ENCODE measurements at regions not wholly inside any gene's neighbourhood (a gene's known extent, or its start where the extent isn't known, plus 50 kb on each side); places are given as distances from the start of the nearest gene placed in this dataset.
"Not testable (repeated sequence)": the region's sequence is repeated elsewhere in the genome, so short reads cannot be mapped to it uniquely, and the experiment has no call there.

DNA sequence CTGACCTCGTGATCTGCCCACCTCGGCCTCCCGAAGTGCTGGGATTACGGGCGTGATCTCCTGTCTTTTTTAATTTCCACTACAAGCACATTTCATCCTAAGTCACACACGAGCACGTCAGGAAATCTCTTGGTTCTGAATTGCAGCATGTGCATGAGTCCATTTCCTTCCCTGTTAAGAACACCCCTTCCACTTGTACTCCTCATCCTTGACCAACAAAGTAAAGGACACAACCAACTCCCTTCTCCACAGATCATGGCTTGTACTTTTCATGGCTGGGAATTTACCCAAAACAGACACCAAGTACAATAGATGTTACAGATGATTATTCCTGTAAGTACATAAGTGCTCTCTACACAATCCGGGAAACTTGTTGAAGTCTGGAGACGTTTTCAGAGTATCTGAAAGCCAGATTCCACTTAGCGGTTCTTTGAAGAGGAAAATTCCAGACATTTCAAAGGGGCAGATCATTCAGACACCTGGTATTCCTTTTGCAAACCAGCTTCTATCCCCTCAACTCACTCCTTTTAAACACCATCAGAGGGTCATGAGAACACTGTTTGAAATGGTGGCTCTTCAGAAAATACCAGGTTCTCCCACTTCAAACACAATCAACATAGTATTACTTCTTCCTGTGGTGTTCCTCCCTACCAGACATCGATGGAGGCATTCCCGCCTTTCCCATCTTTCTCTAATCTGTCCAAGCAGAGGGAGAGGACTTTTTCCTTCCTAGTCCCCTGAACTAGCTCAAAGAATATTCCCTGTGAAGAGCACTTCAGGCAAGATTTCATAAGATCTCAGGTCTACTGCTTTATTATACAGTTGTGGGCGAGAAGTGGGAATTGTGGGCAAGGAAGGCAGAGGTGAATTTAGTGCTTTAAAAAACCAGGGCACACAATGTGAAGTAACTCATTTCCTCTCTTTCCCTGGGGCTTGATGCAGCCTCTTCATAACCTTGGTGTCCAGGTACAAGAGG is 80.1 kb upstream of the TSC22D2 start:
- no peak for DNase-seq

DNA sequence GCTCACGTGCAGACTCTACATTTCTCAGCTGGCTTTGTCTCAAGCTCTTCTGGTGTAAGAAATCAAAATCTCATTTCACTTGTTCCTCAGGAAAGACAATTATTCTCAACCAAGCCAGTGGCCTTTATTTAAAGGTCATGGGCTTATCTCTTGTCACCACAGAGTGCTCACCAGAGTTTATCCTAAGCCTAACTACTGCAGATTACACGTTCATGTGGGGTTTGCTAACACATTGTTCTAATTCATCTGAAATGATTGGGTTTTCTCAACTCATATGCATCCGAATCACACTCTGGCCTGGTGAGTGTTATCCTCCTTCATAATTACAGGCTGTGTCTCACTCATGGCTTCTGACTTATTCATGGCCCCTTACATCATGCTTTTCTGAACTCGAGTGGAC is 83.3 kb upstream of the TSC22D2 start:
- no peak for DNase-seq

DNA sequence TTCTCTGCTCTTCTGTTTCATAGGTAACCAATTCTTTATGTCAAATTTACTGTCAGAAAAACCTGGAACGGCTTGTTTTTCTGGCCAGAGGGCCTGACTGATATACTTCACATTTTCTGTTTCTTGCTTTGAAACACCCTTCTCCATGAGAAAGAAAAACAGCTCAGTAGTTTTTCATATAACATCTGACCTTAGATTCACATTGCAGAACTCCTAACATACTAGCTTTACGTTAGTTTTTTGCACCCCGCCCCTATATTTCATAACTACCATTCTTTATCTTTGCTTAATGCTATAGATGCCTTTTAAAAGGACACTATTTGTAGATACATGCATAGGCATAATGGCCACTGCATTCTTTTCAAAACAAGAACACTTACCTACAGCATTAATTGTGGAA is 83.9 kb upstream of the TSC22D2 start:
- DNase-seq: no peak

DNA sequence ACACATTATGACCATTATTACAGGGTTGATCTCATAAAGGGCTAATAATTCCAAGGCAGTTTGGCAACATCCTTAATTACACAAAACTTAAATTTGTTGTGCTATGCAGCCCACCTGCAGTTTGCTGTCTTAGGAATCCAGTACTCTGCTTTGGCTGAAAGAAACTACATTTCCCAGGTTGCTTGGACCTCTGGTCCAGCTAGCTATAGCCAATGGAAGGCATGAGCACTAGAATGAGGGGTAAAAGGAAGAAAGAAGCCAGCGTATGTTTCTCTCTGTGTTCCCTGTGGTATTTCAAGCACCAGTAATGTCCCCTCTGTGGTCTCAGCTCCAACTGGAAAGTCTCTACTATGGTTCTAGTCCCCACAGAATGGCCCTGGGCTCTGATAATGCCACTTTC is 84.3 kb upstream of the TSC22D2 start:
- no peak for DNase-seq

DNA sequence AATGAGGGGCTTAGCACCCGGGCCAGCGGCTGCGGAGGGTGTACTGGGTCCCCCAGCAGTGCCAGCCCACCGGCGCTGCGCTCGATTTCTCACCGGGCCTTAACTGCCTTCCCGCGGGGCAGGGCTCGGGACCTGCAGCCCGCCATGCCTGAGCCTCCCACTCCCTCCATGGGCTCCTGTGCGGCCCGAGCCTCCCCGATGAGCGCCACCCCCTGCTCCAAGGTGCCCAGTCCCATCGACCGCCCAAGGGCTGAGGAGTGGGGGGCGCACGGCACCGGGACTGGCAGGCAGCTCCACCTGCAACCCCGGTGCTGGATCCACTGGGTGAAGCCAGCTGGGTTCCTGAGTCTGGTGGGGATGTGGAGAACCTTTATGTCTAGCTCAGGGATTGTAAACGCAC is 85.0 kb upstream of the TSC22D2 start:
- DNase-seq: not testable (repeated sequence)

DNA sequence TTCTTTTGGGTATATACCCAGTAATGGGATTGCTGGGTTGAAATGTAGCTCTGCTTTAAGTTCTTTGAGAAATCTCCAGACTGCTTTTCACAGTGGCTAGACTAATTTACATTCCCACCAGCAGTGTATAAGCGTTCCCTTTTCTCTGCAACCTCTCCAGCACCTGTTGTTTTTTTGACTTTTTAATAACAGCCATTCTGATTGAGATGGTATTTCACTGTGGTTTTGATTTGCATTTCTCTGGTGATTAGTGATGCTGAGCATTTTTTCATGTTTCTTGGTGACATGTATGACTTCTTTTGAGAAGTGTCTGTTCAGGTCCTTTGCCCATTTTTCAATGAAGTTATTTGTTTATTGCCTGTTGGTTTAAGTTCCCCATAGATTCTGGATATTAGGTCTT is 87.1 kb upstream of the TSC22D2 start:
- DNase-seq: not testable (repeated sequence)

DNA sequence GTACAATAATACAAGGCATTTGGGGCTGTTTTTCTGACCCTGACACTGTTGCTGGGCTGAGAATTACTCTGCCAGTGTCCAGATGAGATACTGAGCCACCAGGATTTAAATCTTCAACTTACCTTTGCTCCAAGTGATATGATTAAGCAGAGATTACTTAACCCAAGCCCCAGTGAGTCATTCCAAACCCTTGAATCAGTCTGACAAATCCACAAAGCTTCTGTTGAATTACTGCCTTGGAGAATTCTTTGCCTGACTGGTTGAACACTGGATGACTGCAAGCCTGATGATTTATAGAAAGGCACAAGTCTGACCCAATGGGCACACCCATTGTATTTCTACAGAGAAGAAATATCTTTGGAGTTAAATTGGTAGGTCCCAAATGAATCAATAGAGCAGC is 88.2 kb upstream of the TSC22D2 start:
- no peak for DNase-seq

DNA sequence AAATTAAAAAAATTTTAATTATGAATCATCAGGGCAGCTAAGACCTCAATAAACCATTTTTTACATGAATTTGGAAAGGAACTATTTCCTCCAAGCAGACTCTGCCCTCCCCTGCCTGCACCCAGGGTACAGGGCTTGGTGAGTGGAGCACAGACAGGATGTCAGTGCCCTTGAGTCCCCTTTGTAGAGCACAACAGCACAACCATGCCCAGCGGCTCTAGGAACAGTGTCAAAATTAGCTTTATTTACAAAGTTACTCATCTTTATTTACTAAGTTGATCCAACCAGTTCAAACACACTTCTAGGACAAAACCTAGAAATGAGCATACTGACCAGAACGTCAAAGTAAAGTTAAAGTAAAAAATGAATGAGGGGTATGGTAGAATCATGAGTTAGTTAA is 90.6 kb upstream of the TSC22D2 start:
- no peak for DNase-seq

DNA sequence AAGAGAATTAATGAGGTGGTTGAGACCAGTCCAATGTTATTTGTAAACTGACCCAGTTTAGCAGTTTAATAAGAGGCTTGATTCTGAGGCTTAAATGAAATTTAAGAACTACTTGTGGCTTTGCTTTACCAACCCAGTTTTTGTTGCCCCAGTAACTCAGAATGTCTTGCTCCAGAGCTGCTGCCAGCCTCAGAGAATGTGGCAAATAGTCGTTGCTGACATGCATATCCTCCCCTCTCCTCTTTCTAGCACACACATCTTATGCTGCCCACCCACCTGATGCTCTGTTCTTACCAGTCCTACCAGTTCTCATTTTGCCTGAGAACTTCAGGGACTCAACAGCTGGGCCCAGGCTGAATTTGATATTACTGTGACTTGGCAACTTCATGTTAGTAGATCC is 92.4 kb upstream of the TSC22D2 start:
- DNase-seq: no peak

DNA sequence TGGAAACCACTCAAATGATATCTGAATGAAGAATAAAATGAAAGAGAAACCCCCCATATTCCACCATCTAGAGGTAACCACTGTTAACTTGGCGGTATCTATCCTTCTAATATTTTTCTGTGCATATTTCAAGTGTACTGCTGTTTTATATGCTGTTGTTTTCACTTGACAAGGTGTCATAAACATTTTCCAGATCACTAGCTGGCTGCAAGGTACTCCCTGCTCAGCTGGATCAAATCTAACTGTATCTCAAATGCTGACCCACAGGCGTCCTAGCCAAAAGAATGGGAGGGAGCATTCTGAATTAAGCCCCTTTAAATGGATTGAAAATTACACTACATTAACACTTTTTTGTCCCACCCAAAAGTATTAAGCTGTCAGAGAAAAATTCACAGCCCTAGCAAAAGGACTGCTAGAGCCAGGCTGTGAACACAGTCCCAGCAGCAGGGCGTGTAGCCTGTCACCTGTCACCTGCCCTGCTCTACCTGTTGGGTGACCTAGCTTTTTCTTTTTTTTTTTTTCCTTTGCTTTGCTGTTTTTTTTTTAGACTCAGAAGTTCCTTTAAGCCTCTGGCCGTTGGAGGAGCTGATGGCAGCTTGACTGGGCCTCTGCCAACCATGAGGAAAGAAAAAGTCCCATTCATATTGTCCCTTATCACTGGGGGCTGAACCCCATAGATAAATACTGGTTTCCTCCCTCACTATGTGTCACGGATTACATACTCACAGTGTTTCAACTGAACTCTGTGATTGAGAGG is 93.7 kb upstream of the TSC22D2 start:
- no peak for DNase-seq

DNA sequence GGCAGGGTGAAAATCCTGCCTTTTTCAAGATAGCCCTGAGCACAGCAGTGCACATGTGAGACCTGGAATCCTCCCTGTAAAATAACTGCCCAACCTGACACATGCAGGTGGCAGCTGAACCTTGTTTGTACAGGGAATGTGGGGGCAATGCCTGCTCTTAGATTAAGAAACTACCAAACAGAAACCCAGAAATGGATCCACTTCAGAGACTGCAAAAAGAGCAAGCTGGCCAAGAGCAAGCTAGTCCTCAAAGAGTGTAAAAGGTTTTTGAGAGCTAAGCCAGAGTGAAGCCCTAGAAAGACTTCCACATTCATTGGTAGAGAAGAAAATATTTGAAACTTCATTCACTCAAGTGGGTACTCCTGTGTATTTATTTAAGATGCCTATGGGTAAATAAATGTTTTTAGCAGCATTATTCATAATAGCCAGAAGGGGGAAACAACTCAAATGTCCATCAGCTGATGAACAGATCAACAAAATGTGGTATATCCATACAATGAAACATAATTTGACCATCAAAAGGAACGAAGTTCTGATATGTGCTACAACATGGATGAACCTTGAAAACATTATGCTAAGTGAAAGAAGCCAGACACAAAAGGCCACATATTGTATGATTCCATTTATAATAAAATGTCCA is 96.0 kb upstream of the TSC22D2 start:
- DNase-seq: no peak

DNA sequence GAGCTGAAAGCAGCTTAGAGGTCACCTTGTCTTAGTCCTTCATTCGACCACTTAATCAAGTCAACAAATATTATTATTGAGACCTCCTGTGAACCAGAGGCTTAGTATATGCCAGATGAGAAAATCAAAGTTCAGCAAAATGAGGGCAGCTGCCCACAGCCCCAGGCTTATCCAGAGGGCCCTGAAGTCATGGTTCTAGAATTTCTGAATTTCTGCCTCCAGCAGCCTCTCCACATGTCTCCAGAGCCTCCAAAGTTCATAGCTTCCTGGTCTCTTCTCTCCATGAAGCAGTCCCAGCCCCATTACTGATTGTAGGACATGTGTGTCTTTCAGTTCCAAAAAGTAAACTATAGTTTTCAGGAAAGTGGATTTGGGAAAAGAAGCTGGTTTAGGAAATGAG is 96.9 kb upstream of the TSC22D2 start:
- DNase-seq: no peak

DNA sequence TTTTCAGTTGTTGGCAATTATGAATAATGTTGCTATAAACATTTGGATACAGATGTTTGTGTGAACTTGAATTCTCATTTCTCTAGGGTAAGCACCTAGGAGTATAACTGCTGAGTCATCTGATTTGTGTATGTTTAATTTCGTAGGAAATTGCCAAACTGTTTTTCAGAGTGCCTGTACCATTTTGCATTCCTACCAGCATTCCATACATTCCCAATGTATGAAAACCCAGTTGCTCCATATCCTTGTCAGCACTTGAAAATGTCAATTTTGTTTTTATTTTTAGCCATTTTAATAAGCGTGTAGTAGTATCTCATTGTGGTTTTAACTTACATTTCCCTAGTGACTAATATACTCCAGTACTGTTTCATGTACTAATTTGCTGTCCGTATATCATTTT is 98.5 kb upstream of the TSC22D2 start:
- DNase-seq: no peak

DNA sequence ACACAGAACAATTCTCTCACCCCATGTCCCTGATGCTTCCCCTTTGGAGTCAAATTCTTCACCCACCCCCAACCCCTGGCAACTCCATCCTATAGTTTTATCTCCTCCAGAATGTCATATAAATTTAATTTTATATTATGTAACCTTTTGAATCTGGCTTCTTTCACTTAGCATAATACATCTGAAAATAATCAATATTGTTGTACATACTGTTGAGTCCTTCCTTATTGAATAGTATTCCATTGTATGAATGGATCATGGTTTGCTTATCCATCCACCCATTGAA is 98.9 kb upstream of the TSC22D2 start:
- DNase-seq: no peak

DNA sequence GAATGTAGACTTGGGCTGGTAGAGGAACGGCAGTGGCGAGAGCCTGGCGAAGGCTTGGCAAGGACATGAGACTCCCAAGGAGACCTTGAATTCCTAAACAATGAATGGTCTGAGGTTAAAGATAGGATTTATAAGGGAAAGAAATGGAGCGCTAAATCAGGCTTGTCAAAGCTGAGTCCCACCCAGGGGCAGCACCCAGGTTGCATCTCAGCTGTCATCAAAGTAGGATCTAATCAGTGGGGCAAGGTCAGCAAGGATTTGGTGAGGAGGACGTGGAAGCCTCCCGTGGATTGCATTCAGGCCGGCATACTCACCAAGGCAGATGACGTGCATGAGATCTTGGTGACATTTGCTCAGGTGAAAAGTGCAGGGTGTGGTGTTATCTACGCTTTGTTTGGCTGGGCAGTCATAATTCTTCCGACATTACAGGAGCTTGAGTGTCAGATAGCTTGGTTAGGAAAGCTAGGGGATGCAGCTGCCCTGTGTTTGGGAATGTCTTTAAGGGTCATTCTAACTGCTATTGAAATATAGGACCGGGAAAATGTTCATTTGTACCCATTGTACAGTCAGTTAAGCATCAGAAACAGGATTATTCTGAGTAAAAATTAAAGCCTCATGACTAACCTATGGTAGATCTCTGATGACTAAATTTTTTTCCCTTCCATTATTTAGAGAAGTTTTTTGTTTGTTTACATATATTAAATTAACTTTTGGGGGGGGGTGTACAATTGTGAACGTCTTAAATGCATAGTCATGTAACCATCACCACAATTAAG is 99.4 kb upstream of the TSC22D2 start:
- no peak for DNase-seq

DNA sequence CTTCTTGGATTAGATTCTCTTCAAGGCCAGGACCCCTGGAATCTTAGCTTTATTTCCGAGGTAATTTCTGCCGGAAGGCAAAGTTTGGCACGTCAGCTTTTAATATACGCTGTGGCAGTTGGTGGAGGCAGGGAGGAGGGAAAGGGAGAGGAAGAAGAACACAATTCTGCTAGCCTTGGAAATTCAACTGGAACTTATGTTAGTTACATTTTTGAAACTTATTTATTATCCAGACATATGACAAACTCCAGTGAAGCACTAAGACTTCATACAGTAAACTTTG is 100.1 kb upstream of the TSC22D2 start:
- no peak for DNase-seq

DNA sequence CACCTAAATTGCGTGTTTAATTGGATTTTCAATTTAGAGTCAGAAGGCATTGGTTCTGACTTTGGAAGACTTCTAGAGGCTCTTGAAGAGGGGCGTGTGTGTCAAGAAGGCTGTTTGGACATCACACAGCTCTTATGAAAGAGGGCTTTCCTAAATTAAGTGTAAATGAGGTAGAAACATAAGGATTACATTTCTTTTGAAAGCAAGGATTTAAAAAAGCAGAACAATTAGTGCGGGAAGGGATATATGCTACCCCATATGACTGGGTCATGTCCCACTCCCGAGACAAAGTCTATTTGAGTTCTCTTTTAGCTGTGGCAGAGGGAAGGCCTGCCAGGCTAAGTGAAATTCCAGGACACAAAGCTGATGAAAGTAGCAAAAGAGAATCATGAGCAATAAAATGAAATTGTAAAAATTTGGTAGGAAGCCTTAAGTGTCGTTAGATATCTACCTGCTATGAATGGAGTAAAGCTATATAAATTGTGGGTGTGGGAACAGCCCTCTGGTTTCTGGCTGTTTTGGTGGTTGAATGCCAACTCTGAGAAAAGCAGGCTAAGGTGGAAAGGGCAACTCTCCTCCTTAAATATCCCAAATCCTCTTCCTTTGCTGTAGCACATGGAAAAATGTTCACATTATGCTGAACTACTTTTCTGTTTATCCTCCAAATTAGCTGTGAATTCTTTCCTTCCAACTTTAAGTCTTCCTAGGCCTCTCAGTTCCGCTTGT is 100.6 kb upstream of the TSC22D2 start:
- DNase-seq: no peak

DNA sequence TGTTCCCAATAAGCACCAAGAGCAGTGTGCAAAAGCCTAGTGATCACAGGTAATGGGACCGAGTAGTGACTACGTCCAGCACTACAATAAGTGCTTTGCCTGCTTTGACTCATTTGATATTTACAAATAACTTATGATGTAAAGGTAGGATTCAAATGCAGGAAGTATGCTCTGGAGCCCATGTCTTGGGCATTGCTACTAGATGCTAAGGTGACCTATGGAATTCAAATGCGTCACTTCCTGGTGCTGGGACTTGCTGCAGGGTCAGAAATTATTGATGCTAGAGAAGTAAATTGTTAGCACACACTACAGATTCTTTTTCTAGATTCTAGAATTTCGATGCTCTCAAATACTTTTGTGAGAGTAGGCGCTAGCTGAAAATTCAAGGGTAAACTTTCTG is 101.2 kb upstream of the TSC22D2 start:
- DNase-seq: no peak

DNA sequence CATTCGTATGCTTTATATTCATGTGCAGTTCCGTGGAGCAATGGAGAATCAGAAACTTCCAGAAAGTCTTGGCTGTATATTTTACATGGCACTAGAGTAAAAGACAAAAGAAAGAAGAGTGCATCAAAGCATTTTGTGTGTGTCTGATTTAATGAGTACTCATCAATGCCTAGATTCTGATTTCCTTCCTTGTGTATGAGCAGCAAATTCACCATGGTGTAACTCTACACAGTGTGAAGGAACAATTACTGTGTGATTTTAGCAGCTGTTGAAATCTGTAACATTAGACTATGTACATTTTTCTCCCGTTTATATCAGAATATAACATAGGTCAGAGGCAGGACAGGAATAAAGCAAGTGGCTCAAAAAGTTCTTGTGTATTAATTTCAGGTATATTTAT is 102.0 kb upstream of the TSC22D2 start:
- DNase-seq: no peak

DNA sequence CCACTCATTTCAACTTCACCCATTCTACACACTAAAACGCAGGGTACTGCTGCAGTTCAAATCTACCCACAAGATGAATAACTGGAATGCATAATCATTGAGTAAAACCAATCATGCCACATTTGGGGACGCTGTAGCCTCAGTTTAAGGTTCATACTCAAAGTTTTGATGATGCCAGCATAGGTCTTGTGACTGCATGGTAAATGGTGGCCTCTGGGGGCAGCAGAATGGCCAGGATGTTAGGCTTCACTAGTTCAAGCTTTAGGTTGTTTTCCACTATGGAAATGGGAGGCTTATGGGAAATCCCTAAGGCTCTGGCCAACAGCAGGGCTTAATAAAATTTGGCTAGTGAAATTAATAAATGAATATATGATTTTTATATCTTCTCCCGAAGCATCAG is 104.3 kb upstream of the TSC22D2 start:
- no peak for DNase-seq

DNA sequence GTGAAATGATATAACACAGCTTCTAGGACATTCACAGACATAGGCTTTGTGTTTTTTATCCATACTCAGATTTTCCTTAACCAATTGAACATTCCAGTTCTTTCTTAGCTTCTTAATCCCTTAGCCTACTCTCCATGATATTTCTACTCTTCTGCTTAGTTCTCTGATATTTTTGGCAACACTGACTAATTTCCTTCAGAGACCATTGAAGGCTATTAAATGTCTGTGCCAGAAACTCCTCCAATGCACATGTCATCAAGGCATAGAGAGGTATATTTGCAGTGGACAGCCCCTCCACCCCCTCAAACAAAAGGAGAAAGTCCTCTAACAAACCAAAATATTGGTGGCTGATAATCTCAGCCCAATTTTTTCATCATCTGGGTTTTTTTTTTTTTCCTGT is 105.9 kb upstream of the TSC22D2 start:
- no peak for DNase-seq

DNA sequence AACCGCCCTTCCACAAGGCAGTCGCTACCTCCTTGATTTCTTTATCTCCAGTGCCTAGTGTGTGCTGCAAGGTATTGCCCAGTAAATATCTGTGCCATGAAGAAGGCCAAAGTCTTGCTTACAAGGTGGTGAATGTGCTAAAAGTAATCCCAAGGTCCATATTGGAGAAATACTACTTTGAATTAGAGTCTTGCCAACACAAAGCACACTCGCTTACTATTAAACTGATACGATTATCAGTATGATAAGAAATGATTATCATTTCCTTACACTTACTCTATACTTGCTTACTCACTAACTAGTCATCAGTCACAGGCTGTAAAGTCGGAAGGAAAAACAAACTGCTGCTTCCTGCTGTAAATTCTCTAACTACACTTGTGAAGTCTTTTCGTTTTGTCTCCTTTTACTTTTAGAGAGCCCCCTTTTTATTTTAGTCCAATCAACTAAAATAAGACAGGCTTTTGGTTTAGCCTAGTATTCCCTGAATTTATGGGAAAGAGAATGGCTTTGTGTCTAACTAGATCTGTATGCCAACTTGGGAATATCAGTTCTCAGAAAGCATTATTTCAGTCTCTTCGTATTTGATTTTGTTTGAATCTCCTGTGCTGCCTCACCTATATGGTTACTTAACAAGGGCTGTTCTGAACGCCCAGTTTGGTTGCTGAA is 107.1 kb upstream of the TSC22D2 start:
- no peak for DNase-seq
